ENCODE measurements at regions not wholly inside any gene's neighbourhood (a gene's known extent, or its start where the extent isn't known, plus 50 kb on each side); places are given as distances from the start of the nearest gene placed in this dataset.

- TF ChIP-seq CTCF (conservative IDR thresholded peaks at IDR 0.05; ENCODE audit: low read length) (no peak), EZH2phosphoT487 (IDR thresholded peaks at IDR 0.05; ENCODE audit: borderline replicate concordance) (no peak)
These were observed 426.2 kb upstream of the PPP2R3A start for GRCh38 chr3:135539351-135539750.

Data from Loucy (cell line).